ENCODE measurements at regions not wholly inside any gene's neighbourhood (a gene's known extent, or its start where the extent isn't known, plus 50 kb on each side); places are given as distances from the start of the nearest gene placed in this dataset.

DNA sequence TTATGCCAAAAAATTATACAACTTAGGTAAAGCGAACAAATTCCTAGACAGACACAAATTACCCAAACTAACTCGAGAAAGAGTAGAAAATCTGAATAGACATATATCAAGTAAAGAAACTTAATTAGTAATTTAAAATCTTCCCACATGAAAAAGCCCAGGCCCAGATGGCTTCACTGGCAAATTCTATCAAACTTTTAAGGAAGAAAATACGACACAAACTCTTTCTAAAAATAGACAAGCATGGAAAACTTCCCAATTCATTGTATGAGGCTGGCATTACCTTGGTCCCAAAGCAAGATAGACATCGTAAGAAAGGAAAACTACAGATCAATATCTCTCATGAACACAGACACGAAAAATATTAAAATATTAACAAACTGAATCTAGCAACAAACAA is 135.3 kb downstream of the DRD1 start:
- Histone ChIP-seq H3K4me1 (ENCODE audit: control insufficient read depth in 1 of 2, insufficient read depth in 2 of 2, low read depth in 1 of 2, low read length in 1 of 2) (no peaks in the 10 kb centered on the region), H3K4me2 (no peak overlapping the region), H3K79me2 (ENCODE audit: insufficient read depth) (no peaks in the 10 kb centered on the region), H3F3A (replicated peaks; ENCODE audit: insufficient read depth) (no peaks in the 10 kb centered on the region), H3K27ac (ENCODE audit: low read depth in 2 of 2, low read length in 1 of 2) (no peak overlapping the region), H4K20me1 (ENCODE audit: insufficient read depth) (no peaks in the 10 kb centered on the region), H3K36me3 (replicated peaks in 1 of 2; ENCODE audit: control insufficient read depth in 1 of 2, insufficient read depth in 2 of 2, low read length in 1 of 2) (no peaks in the 10 kb centered on the region), H3K4me3 (ENCODE audit: low read depth in 2 of 2, low read length in 1 of 2) (no peak overlapping the region), H2AFZ (ENCODE audit: low read depth) (no peak overlapping the region), H3K27me3 (ENCODE audit: insufficient read depth) (no peaks in the 10 kb centered on the region; the same call in 1 of the 2 replicates), H3K9me2 (no peaks in the 10 kb centered on the region; the same call in 1 of the 2 replicates), H3K9me3 (0 out of 2 replicates have a peak, but pooled peaks cover 7% of the 10 kb centered on the region), H3K9ac (no peak overlapping the region)
- ChIA-PET POLR2A (no interaction called here), CTCF (no interaction called here)
- no peak for DNase-seq
- 7% methylated on average over 5 of the region's 5 CpGs for WGBS (ENCODE audit: low lambda C conversion rate)
- TF ChIP-seq, protein P1, sequence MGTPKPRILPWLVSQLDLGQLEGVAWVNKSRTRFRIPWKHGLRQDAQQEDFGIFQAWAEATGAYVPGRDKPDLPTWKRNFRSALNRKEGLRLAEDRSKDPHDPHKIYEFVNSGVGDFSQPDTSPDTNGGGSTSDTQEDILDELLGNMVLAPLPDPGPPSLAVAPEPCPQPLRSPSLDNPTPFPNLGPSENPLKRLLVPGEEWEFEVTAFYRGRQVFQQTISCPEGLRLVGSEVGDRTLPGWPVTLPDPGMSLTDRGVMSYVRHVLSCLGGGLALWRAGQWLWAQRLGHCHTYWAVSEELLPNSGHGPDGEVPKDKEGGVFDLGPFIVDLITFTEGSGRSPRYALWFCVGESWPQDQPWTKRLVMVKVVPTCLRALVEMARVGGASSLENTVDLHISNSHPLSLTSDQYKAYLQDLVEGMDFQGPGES (IDR thresholded peaks at IDR 0.05; ENCODE audit: low read depth, low read length), result no peak

DNA sequence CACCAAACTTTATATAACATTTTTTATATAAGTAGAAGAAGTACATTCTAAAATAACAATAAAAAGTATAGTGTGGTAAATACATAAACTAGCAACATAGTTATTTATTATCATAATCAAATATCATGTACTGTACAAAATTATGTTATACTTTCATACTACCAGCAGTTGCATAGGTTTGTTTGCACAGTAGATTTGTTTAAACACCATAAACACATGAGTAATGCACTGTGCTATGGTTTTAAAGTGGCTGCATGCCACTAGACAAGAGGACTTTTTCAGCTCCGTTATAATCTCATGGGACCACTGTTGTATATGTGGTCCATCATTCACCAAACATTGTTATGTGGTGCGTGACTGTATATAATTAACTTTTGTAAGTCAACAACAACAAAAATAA is 137.6 kb downstream of the DRD1 start:
- no peak for DNase-seq
- H3K4me2 ChIP-seq, result no peak overlapping the region
- H3K79me2 ChIP-seq (ENCODE audit: insufficient read depth), result no peaks in the 10 kb centered on the region
- ChIA-PET CTCF (no interaction called here), POLR2A (no interaction called here)
- H3K9ac ChIP-seq, result no peak overlapping the region
- H3K27ac ChIP-seq (ENCODE audit: low read depth in 2 of 2, low read length in 1 of 2), result no peak overlapping the region
- no peak for TF ChIP-seq GATA2 (CRISPR knock-in tag; IDR thresholded peaks at IDR 0.05)
- no peak for TF ChIP-seq RAD21 (IDR thresholded peaks at IDR 0.05; ENCODE audit: low read length)
- no peak for TF ChIP-seq MXI1 (IDR thresholded peaks at IDR 0.05; ENCODE audit: low read depth, low read length)
- no peak for TF ChIP-seq YY1 (IDR thresholded peaks at IDR 0.05; ENCODE audit: low read depth)
- no peak for TF ChIP-seq TAF1 (IDR thresholded peaks at IDR 0.05; ENCODE audit: borderline replicate concordance, low read depth, low read length)
- no peak for TF ChIP-seq CHD2 (IDR thresholded peaks at IDR 0.05; ENCODE audit: low read length, partially characterized antibody)
- H2AFZ ChIP-seq (ENCODE audit: low read depth), result no peak overlapping the region
- 0 out of 2 replicates have a peak, but pooled peaks cover 7% of the 10 kb centered on the region for H3K9me3 ChIP-seq
- no peaks in the 10 kb centered on the region for H3F3A ChIP-seq (replicated peaks; ENCODE audit: insufficient read depth)
- H3K36me3 ChIP-seq (replicated peaks in 1 of 2; ENCODE audit: control insufficient read depth in 1 of 2, insufficient read depth in 2 of 2, low read length in 1 of 2), result no peaks in the 10 kb centered on the region
- no peaks in the 10 kb centered on the region for H3K4me1 ChIP-seq (ENCODE audit: control insufficient read depth in 1 of 2, insufficient read depth in 2 of 2, low read depth in 1 of 2, low read length in 1 of 2)
- no peaks in the 10 kb centered on the region; the same call in 1 of the 2 replicates for H3K27me3 ChIP-seq (ENCODE audit: insufficient read depth)
- 7% methylated on average over 2 of the region's 2 CpGs for WGBS (ENCODE audit: low lambda C conversion rate)
- no peaks in the 10 kb centered on the region; the same call in 1 of the 2 replicates for H3K9me2 ChIP-seq
- H4K20me1 ChIP-seq (ENCODE audit: insufficient read depth), result no peaks in the 10 kb centered on the region
- H3K4me3 ChIP-seq (ENCODE audit: low read depth in 2 of 2, low read length in 1 of 2), result no peak overlapping the region

DNA sequence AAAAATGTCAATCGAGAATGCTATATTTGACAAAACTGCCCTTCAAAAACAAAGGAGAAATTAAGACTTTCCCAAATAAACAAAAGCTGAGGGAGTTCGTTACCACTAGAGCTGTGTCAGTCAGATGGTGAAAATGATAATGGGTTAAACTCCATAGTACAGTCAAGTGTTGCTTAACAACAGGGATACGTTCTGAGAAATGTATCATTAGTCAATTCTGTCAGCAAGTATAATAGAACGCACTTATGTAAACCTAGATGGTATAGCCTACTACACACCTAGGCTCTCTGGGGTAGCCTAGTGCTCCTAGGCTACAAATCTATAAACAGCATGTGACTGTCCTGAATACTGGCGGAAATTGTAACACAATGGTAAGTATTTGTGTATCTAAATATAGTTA is 138.7 kb downstream of the DRD1 start:
- ChIA-PET POLR2A (no interaction called here), CTCF (interaction anchor here (1.1 kb wide), 1 partner anchor 9 kb away, joined by 3 read pairs; no protein-coding TSS in a partner anchor)
- no peak overlapping the region for H2AFZ ChIP-seq (ENCODE audit: low read depth)
- no peak for DNase-seq
- H3K9me3 ChIP-seq, result 0 out of 2 replicates have a peak, but pooled peaks cover 7% of the 10 kb centered on the region
- no peaks in the 10 kb centered on the region for H3K79me2 ChIP-seq (ENCODE audit: insufficient read depth)
- H3K9ac ChIP-seq, result no peak overlapping the region
- no peaks in the 10 kb centered on the region for H4K20me1 ChIP-seq (ENCODE audit: insufficient read depth)
- WGBS (ENCODE audit: low lambda C conversion rate), result 30% methylated on average over 5 of the region's 5 CpGs
- no peaks in the 10 kb centered on the region; the same call in 1 of the 2 replicates for H3K27me3 ChIP-seq (ENCODE audit: insufficient read depth)
- H3K4me3 ChIP-seq (ENCODE audit: low read depth in 2 of 2, low read length in 1 of 2), result no peak overlapping the region
- H3K4me2 ChIP-seq, result no peak overlapping the region
- H3F3A ChIP-seq (replicated peaks; ENCODE audit: insufficient read depth), result no peaks in the 10 kb centered on the region
- H3K36me3 ChIP-seq (replicated peaks in 1 of 2; ENCODE audit: control insufficient read depth in 1 of 2, insufficient read depth in 2 of 2, low read length in 1 of 2), result no peaks in the 10 kb centered on the region
- no peaks in the 10 kb centered on the region for H3K4me1 ChIP-seq (ENCODE audit: control insufficient read depth in 1 of 2, insufficient read depth in 2 of 2, low read depth in 1 of 2, low read length in 1 of 2)
- no peak overlapping the region for H3K27ac ChIP-seq (ENCODE audit: low read depth in 2 of 2, low read length in 1 of 2)
- H3K9me2 ChIP-seq, result no peaks in the 10 kb centered on the region; the same call in 1 of the 2 replicates
- TF ChIP-seq MXI1 (IDR thresholded peaks at IDR 0.05; ENCODE audit: low read depth, low read length), result no peak
- no peak for TF ChIP-seq FOSL2 (IDR thresholded peaks at IDR 0.05; ENCODE audit: borderline replicate concordance, low read depth)
- no peak for TF ChIP-seq EP300 (IDR thresholded peaks at IDR 0.05; ENCODE audit: borderline replicate concordance in 1 of 2, low read depth in 1 of 2, low read length in 1 of 2)
- no peak for TF ChIP-seq TCF12 (IDR thresholded peaks at IDR 0.05)
- TF ChIP-seq TAF1 (IDR thresholded peaks at IDR 0.05; ENCODE audit: borderline replicate concordance, low read depth, low read length), result no peak
- TF ChIP-seq RFX5 (IDR thresholded peaks at IDR 0.05; ENCODE audit: low read length), result no peak
- TF ChIP-seq, protein P2, sequence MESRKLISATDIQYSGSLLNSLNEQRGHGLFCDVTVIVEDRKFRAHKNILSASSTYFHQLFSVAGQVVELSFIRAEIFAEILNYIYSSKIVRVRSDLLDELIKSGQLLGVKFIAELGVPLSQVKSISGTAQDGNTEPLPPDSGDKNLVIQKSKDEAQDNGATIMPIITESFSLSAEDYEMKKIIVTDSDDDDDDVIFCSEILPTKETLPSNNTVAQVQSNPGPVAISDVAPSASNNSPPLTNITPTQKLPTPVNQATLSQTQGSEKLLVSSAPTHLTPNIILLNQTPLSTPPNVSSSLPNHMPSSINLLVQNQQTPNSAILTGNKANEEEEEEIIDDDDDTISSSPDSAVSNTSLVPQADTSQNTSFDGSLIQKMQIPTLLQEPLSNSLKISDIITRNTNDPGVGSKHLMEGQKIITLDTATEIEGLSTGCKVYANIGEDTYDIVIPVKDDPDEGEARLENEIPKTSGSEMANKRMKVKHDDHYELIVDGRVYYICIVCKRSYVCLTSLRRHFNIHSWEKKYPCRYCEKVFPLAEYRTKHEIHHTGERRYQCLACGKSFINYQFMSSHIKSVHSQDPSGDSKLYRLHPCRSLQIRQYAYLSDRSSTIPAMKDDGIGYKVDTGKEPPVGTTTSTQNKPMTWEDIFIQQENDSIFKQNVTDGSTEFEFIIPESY (IDR thresholded peaks at IDR 0.05; ENCODE audit: borderline replicate concordance, low read depth), result no peak
- no peak for TF ChIP-seq FOXJ3 (CRISPR knock-in tag; IDR thresholded peaks at IDR 0.05)
- TF ChIP-seq, protein P1 (IDR thresholded peaks at IDR 0.05; ENCODE audit: low read depth, low read length), result no peak
- TF ChIP-seq, protein P3, sequence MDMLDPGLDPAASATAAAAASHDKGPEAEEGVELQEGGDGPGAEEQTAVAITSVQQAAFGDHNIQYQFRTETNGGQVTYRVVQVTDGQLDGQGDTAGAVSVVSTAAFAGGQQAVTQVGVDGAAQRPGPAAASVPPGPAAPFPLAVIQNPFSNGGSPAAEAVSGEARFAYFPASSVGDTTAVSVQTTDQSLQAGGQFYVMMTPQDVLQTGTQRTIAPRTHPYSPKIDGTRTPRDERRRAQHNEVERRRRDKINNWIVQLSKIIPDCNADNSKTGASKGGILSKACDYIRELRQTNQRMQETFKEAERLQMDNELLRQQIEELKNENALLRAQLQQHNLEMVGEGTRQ (IDR thresholded peaks at IDR 0.05; ENCODE audit: borderline replicate concordance, low read depth, low read length), result no peak
- no peak for TF ChIP-seq EZH2phosphoT487 (IDR thresholded peaks at IDR 0.05; ENCODE audit: borderline replicate concordance, low read depth)
- no peak for TF ChIP-seq CHD2 (IDR thresholded peaks at IDR 0.05; ENCODE audit: low read length, partially characterized antibody)
- no peak for TF ChIP-seq FOXM1 (IDR thresholded peaks at IDR 0.05; ENCODE audit: low read depth)

Data from SK-N-SH (cell line).